T-helper 1 cell treated with Interleukin-12 subunit alpha and Interleukin-12 subunit beta and Interleukin-4 antibody, amounts not matched to agents 30 μg/mL and 1 μg/mL, for 36 hours (primary cell): ENCODE measurements at regions not wholly inside any gene's neighbourhood (a gene's known extent, or its start where the extent isn't known, plus 50 kb on each side); places are given as distances from the start of the nearest gene placed in this dataset.
"Not testable (repeated sequence)": the region's sequence is repeated elsewhere in the genome, so short reads cannot be mapped to it uniquely, and the experiment has no call there.

ENCODE experiments used
- H3K27ac Mint-ChIP-seq: one replicate; pipeline ENCODE4 v1.8.0; 2021; ENCODE audit warnings: mild to moderate bottlenecking, mixed read lengths
- H3K27me3 Mint-ChIP-seq: one replicate; pipeline ENCODE4 v1.8.0; 2021; ENCODE audit warnings: low read depth, mixed read lengths
- H3K36me3 Mint-ChIP-seq: one replicate; pipeline ENCODE4 v1.8.0; 2021; ENCODE audit warnings: low read depth, mixed read lengths
- H3K4me1 Mint-ChIP-seq: one replicate; pipeline ENCODE4 v1.8.0; 2021; ENCODE audit warnings: low read depth, mixed read lengths
- H3K4me3 Mint-ChIP-seq: one replicate; pipeline ENCODE4 v1.8.0; 2021; ENCODE audit warnings: mild to moderate bottlenecking, moderate library complexity, mixed read lengths
- H3K9me3 Mint-ChIP-seq: one replicate; pipeline ENCODE4 v1.8.0; 2021; ENCODE audit warnings: mixed read lengths

GRCh38 chr9:66266856-66267430, 530.0 kb downstream of the FOXD4L4 start:
- H3K4me3 Mint-ChIP-seq, H3K9me3 Mint-ChIP-seq, H3K27ac Mint-ChIP-seq, H3K27me3 Mint-ChIP-seq, H3K36me3 Mint-ChIP-seq, H3K4me1 Mint-ChIP-seq: not testable (repeated sequence)

DNA sequence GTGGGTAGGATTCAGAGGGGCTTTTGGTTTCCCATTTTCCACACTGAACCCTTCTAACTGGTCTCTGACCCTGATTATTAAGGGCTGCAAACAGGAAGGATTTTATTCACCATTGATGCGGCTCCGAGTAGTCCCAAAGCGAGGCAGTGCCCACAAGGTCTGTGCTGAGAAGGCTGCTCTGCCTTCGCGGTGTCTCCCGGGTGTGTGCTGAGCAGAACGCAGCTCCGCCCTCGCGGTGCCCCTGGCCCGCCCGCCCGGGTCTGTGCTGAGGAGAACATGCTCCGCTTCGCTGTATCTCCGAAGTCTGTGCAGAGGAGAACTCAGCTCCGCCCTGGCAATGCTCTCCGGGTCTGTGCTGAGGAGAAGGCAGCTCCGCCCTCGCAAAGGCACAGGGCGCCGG, 530.7 kb downstream of the FOXD4L4 start:
- not testable (repeated sequence) for H3K9me3 Mint-ChIP-seq, H3K36me3 Mint-ChIP-seq, H3K27ac Mint-ChIP-seq, H3K27me3 Mint-ChIP-seq, H3K4me1 Mint-ChIP-seq, H3K4me3 Mint-ChIP-seq

DNA sequence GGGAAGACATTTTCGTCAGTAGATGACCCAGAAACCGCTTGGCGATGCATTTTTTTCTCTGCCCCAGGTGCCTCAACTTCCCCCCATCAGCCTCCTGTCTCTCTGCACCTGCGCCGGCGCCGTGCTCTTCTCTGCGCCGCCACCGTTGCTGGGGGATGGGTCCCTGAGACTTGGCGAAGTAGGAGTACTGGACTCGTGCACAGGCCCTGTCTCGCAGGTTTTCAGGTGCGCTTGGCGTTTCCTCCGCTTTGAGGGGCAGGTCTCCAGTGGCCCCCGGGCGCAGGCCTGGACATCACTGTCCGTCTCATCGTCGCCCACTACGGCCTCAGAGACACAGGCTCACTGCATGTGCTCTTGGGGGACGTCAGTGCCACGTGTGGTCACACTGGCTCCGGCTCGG, 532.1 kb downstream of the FOXD4L4 start:
- H3K36me3 Mint-ChIP-seq, H3K27me3 Mint-ChIP-seq, H3K9me3 Mint-ChIP-seq, H3K4me1 Mint-ChIP-seq, H3K4me3 Mint-ChIP-seq: not testable (repeated sequence)
- H3K27ac Mint-ChIP-seq, result peak overlapping the region; percentile 26

GRCh38 chr9:66269783-66270182, 532.8 kb downstream of the FOXD4L4 start:
- not testable (repeated sequence) for H3K36me3 Mint-ChIP-seq, H3K27me3 Mint-ChIP-seq, H3K9me3 Mint-ChIP-seq, H3K4me1 Mint-ChIP-seq
- H3K4me3 Mint-ChIP-seq, result peak overlapping the region; percentile 100
- H3K27ac Mint-ChIP-seq, result peak overlapping the region; percentile 99

- H3K4me1 Mint-ChIP-seq, H3K9me3 Mint-ChIP-seq, H3K36me3 Mint-ChIP-seq, H3K4me3 Mint-ChIP-seq, H3K27ac Mint-ChIP-seq, H3K27me3 Mint-ChIP-seq: not testable (repeated sequence)
These were observed 541.9 kb downstream of the FOXD4L4 start for GRCh38 chr9:66278809-66279208.
